GM21619 (cell line): ENCODE measurements at regions not wholly inside any gene's neighbourhood (a gene's known extent, or its start where the extent isn't known, plus 50 kb on each side); places are given as distances from the start of the nearest gene placed in this dataset.
"Not testable (repeated sequence)": the region's sequence is repeated elsewhere in the genome, so short reads cannot be mapped to it uniquely, and the experiment has no call there.

ENCODE experiments used
- ATAC-seq: cut with Tn5 transposase; IDR thresholded peaks from one replicate; pipeline ENCODE4 v1.9.1; 2021; ENCODE audit not compliant: unreplicated experiment

GRCh38 chr3:13228169-13228568, 154.9 kb upstream of the IQSEC1 start:
- ATAC-seq: not testable (repeated sequence)

- ATAC-seq: no peak
Observed at GRCh38 chr3:13227315-13228165, 154.3 kb upstream of the IQSEC1 start.

- no peak for ATAC-seq
Observed at GRCh38 chr3:13224967-13225366, 151.7 kb upstream of the IQSEC1 start.

- no peak for ATAC-seq
Observed at GRCh38 chr3:13223574-13224237, 150.5 kb upstream of the IQSEC1 start.

GRCh38 chr3:13222891-13223573, 149.8 kb upstream of the IQSEC1 start:
- ATAC-seq: no peak

- no peak for ATAC-seq
Observed at GRCh38 chr3:13222131-13222530, 148.9 kb upstream of the IQSEC1 start.

GRCh38 chr3:13221491-13222061, 148.3 kb upstream of the IQSEC1 start:
- no peak for ATAC-seq

GRCh38 chr3:13220991-13221390, 147.8 kb upstream of the IQSEC1 start:
- ATAC-seq: no peak

- ATAC-seq: no peak
Observed at GRCh38 chr3:13219902-13220296, 146.7 kb upstream of the IQSEC1 start.

- no peak for ATAC-seq
Observed at GRCh38 chr3:13219077-13219901, 146.1 kb upstream of the IQSEC1 start.

GRCh38 chr3:13218541-13218908, 145.3 kb upstream of the IQSEC1 start:
- ATAC-seq: no peak

GRCh38 chr3:13217736-13218540, 144.7 kb upstream of the IQSEC1 start:
- ATAC-seq: no peak

- ATAC-seq: no peak
Observed at GRCh38 chr3:13217253-13217652, 144.0 kb upstream of the IQSEC1 start.

- no peak for ATAC-seq
Observed at GRCh38 chr3:13215940-13216546, 142.8 kb upstream of the IQSEC1 start.

GRCh38 chr3:13214847-13215472, 141.7 kb upstream of the IQSEC1 start:
- ATAC-seq: no peak

- ATAC-seq: no peak
Observed at GRCh38 chr3:13213911-13214846, 140.9 kb upstream of the IQSEC1 start.

- no peak for ATAC-seq
Observed at GRCh38 chr3:13213490-13213889, 140.3 kb upstream of the IQSEC1 start.
